HEK293 (cell line): ENCODE measurements at regions not wholly inside any gene's neighbourhood (a gene's known extent, or its start where the extent isn't known, plus 50 kb on each side); places are given as distances from the start of the nearest gene placed in this dataset.

Source experiments
- ZNF292 ChIP-seq: fragments of 450-650 bp; formaldehyde crosslinking; IDR thresholded peaks from 2 replicates; pipeline ENCODE4 v1.5.1; 2016; ENCODE audit warnings: low read depth, missing biosample characterization, missing genetic modification characterization, borderline replicate concordance
- ZNF311 ChIP-seq: fragments of 450-650 bp; formaldehyde crosslinking; IDR thresholded peaks from 2 replicates; pipeline ENCODE4 v1.5.1; 2017; ENCODE audit warnings: missing biosample characterization, missing genetic modification characterization, borderline replicate concordance
- ZNF324 ChIP-seq: fragments of 450-650 bp; formaldehyde crosslinking; IDR thresholded peaks from 2 replicates; pipeline ENCODE4 v1.5.1; 2016; ENCODE audit warnings: missing biosample characterization, missing genetic modification characterization
- ZNF416 ChIP-seq: fragments of 450-650 bp; formaldehyde crosslinking; IDR thresholded peaks from 2 replicates; pipeline ENCODE4 v1.5.1; 2016; ENCODE audit warnings: missing biosample characterization, missing genetic modification characterization
- TF ChIP-seq, protein P1 (sequence below): fragments of 450-650 bp; formaldehyde crosslinking; IDR thresholded peaks from 2 replicates; pipeline ENCODE4 v1.5.1; 2016; ENCODE audit warnings: missing biosample characterization, missing genetic modification characterization
- TF ChIP-seq, protein P2 (sequence below): fragments of 450-650 bp; formaldehyde crosslinking; IDR thresholded peaks from 2 replicates; pipeline ENCODE4 v1.5.1; 2016; ENCODE audit warnings: missing biosample characterization, missing genetic modification characterization

DNA sequence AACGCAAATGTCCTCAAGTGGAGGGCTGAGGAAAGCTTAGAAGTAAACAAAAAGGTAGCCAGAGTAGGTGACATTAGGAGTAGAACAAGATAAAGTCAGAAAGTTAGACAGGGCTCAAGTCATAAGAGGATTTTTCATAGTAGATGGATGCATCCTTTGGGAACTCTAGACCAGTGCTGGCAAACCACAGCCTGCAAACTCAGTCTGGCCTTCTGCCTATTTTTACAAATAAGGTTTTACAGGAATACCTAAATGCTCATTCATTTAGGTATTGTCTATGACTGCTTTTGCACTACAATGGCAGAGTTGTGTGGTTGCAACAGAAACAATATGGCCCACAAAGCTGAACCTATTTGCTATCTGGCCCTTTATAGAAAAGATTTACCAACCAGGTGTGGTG lies 116.0 kb upstream of the HMHB1 start:
- TF ChIP-seq ZNF311 (tag by site-specific recombination) = no peak
- no peak for TF ChIP-seq ZNF416 (tag by site-specific recombination)
- TF ChIP-seq, protein P1, sequence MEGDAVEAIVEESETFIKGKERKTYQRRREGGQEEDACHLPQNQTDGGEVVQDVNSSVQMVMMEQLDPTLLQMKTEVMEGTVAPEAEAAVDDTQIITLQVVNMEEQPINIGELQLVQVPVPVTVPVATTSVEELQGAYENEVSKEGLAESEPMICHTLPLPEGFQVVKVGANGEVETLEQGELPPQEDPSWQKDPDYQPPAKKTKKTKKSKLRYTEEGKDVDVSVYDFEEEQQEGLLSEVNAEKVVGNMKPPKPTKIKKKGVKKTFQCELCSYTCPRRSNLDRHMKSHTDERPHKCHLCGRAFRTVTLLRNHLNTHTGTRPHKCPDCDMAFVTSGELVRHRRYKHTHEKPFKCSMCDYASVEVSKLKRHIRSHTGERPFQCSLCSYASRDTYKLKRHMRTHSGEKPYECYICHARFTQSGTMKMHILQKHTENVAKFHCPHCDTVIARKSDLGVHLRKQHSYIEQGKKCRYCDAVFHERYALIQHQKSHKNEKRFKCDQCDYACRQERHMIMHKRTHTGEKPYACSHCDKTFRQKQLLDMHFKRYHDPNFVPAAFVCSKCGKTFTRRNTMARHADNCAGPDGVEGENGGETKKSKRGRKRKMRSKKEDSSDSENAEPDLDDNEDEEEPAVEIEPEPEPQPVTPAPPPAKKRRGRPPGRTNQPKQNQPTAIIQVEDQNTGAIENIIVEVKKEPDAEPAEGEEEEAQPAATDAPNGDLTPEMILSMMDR = no peak
- no peak for TF ChIP-seq ZNF324
- TF ChIP-seq, protein P2, sequence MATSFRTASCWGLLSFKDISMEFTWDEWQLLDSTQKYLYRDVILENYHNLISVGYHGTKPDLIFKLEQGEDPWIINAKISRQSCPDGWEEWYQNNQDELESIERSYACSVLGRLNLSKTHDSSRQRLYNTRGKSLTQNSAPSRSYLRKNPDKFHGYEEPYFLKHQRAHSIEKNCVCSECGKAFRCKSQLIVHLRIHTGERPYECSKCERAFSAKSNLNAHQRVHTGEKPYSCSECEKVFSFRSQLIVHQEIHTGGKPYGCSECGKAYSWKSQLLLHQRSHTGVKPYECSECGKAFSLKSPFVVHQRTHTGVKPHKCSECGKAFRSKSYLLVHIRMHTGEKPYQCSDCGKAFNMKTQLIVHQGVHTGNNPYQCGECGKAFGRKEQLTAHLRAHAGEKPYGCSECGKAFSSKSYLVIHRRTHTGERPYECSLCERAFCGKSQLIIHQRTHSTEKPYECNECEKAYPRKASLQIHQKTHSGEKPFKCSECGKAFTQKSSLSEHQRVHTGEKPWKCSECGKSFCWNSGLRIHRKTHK = no peak
- no peak for TF ChIP-seq ZNF292
